ENCODE measurements at regions not wholly inside any gene's neighbourhood (a gene's known extent, or its start where the extent isn't known, plus 50 kb on each side); places are given as distances from the start of the nearest gene placed in this dataset.

DNA sequence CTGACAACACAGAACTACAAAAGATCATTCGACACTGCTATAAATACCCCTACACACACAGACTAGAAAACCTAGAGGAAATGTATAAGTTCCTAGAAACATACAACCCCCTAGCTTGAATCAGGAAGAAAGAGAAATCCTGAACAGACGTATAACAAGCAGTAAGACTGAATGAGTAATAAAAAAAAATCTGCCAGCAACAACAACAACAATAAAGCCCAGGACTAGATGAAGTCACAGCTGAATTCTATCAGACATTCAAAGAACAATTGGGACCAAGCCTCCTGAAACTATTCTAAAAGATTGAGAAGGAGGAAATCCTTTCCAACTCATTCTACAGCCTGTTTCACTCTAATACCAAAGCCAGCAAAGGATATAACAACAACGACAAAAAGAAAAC, 68.2 kb upstream of the SLIT3 start:
- no peaks in the 10 kb centered on the region for H3K36me3 ChIP-seq (ENCODE audit: control insufficient read depth, insufficient read depth, low read length)
- Mint-ChIP-seq H3K4me3 (ENCODE audit: unreplicated experiment) (no peak overlapping the region), H3K27me3 (ENCODE audit: insufficient read depth, unreplicated experiment) (no peaks in the 10 kb centered on the region), H3K36me3 (ENCODE audit: insufficient read depth, unreplicated experiment) (no peaks in the 10 kb centered on the region), H3K9me3 (ENCODE audit: unreplicated experiment) (peaks cover 25% of the 10 kb centered on the region), H3K4me1 (ENCODE audit: low read depth, unreplicated experiment) (no peaks in the 10 kb centered on the region), H3K27ac (ENCODE audit: unreplicated experiment) (no peak overlapping the region)
- no peak overlapping the region for H3K4me3 ChIP-seq (ENCODE audit: low read depth, low read length)
- intact Hi-C loops (cut with micrococcal nuclease; ENCODE audit: unreplicated experiment), result no loop called here
- no peak for DNase-seq
- ChIA-PET CTCF (no interaction called here), POLR2A (no interaction called here)
- no peaks in the 10 kb centered on the region for H3K4me1 ChIP-seq
- TF ChIP-seq, protein P1, sequence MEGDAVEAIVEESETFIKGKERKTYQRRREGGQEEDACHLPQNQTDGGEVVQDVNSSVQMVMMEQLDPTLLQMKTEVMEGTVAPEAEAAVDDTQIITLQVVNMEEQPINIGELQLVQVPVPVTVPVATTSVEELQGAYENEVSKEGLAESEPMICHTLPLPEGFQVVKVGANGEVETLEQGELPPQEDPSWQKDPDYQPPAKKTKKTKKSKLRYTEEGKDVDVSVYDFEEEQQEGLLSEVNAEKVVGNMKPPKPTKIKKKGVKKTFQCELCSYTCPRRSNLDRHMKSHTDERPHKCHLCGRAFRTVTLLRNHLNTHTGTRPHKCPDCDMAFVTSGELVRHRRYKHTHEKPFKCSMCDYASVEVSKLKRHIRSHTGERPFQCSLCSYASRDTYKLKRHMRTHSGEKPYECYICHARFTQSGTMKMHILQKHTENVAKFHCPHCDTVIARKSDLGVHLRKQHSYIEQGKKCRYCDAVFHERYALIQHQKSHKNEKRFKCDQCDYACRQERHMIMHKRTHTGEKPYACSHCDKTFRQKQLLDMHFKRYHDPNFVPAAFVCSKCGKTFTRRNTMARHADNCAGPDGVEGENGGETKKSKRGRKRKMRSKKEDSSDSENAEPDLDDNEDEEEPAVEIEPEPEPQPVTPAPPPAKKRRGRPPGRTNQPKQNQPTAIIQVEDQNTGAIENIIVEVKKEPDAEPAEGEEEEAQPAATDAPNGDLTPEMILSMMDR (IDR thresholded peaks at IDR 0.05; ENCODE audit: insufficient read depth in 1 of 2, low read depth in 1 of 2, low read length in 1 of 2, severe bottlenecking in 1 of 2, unreplicated experiment in 1 of 2), result no peak
- no peaks in the 10 kb centered on the region for H3K27me3 ChIP-seq (replicated peaks; ENCODE audit: control insufficient read depth, insufficient read depth, low read length)
- BruUV-seq (replicated peaks), result no TSS peak
- no peaks in the 10 kb centered on the region for H3K9me3 ChIP-seq

DNA sequence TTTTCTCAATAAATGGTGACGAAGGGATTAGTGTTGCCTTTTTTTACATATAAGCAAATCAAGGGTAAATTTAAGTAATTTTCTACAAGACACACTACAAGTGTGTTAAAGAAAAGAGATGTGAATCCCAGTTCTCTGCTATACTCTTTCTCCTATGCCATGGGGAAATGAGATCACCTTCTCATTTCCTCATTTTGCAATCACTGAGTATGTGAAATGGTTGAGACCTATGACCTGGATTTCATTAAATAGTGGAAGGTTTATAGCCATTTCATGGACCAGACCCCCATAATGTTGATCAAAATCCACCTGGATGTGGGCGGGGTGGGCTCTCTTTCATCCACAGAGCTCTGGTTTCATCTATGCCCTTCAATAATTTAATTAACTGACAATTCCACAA, 66.9 kb upstream of the SLIT3 start:
- no peak overlapping the region for H3K27ac Mint-ChIP-seq (ENCODE audit: unreplicated experiment)
- ChIA-PET POLR2A (no interaction called here), CTCF (no interaction called here)
- no peak overlapping the region for H3K4me3 ChIP-seq (ENCODE audit: low read depth, low read length)
- no peaks in the 10 kb centered on the region for H3K9me3 ChIP-seq
- H3K36me3 ChIP-seq (ENCODE audit: control insufficient read depth, insufficient read depth, low read length), result no peaks in the 10 kb centered on the region
- TF ChIP-seq, protein P1 (IDR thresholded peaks at IDR 0.05; ENCODE audit: insufficient read depth in 1 of 2, low read depth in 1 of 2, low read length in 1 of 2, severe bottlenecking in 1 of 2, unreplicated experiment in 1 of 2), result no peak
- no peaks in the 10 kb centered on the region for H3K4me1 Mint-ChIP-seq (ENCODE audit: low read depth, unreplicated experiment)
- H3K4me1 ChIP-seq, result no peaks in the 10 kb centered on the region
- H3K27me3 Mint-ChIP-seq (ENCODE audit: insufficient read depth, unreplicated experiment), result no peaks in the 10 kb centered on the region
- peaks cover 25% of the 10 kb centered on the region for H3K9me3 Mint-ChIP-seq (ENCODE audit: unreplicated experiment)
- no peak for DNase-seq
- BruUV-seq (replicated peaks), result no TSS peak
- H3K4me3 Mint-ChIP-seq (ENCODE audit: unreplicated experiment), result no peak overlapping the region
- H3K36me3 Mint-ChIP-seq (ENCODE audit: insufficient read depth, unreplicated experiment), result no peaks in the 10 kb centered on the region
- intact Hi-C loops (cut with micrococcal nuclease; ENCODE audit: unreplicated experiment), result no loop called here
- H3K27me3 ChIP-seq (replicated peaks; ENCODE audit: control insufficient read depth, insufficient read depth, low read length), result no peaks in the 10 kb centered on the region

DNA sequence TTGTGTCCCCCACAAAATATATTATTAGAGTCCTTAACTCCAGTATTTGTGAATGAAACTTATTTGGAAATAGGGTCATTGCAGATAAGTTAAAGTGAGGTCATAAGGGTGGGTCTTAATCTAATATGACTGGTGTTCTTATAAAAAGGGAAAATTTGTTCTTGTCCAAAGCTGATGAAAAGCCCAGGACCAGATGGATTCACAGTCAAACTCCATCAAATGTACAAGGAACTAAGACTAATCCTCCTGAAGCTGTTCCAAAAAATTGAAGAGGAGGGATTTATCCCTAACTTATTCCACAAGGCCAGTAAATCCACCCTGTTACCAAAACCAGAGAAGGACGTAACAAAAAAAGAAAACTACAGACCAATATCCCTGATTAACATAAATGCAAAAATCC, 56.4 kb upstream of the SLIT3 start:
- Mint-ChIP-seq H3K27ac (ENCODE audit: unreplicated experiment) (no peak overlapping the region), H3K4me3 (ENCODE audit: unreplicated experiment) (no peak overlapping the region), H3K9me3 (ENCODE audit: unreplicated experiment) (no peaks in the 10 kb centered on the region), H3K36me3 (ENCODE audit: insufficient read depth, unreplicated experiment) (no peaks in the 10 kb centered on the region), H3K4me1 (ENCODE audit: low read depth, unreplicated experiment) (peaks cover 13% of the 10 kb centered on the region), H3K27me3 (ENCODE audit: insufficient read depth, unreplicated experiment) (no peaks in the 10 kb centered on the region)
- intact Hi-C loops (cut with micrococcal nuclease; ENCODE audit: unreplicated experiment), result loop anchor here (10.0 kb wide), 1 partner anchor 158 kb away; no protein-coding TSS in a partner anchor
- BruUV-seq (replicated peaks), result no TSS peak
- ChIA-PET POLR2A (no interaction called here), CTCF (interaction anchor here (0.6 kb wide), 1 partner anchor 648 kb away, joined by 3 read pairs; no protein-coding TSS in a partner anchor)
- H3K36me3 ChIP-seq (ENCODE audit: control insufficient read depth, insufficient read depth, low read length), result no peaks in the 10 kb centered on the region
- no peaks in the 10 kb centered on the region for H3K27me3 ChIP-seq (replicated peaks; ENCODE audit: control insufficient read depth, insufficient read depth, low read length)
- no peak for DNase-seq
- no peaks in the 10 kb centered on the region for H3K4me1 ChIP-seq
- H3K4me3 ChIP-seq (ENCODE audit: low read depth, low read length), result no peak overlapping the region
- TF ChIP-seq, protein P1 (IDR thresholded peaks at IDR 0.05; ENCODE audit: insufficient read depth in 1 of 2, low read depth in 1 of 2, low read length in 1 of 2, severe bottlenecking in 1 of 2, unreplicated experiment in 1 of 2), result no peak
- H3K9me3 ChIP-seq, result no peaks in the 10 kb centered on the region

Measured in Caco-2 (cell line).